ENCODE measurements at regions not wholly inside any gene's neighbourhood (a gene's known extent, or its start where the extent isn't known, plus 50 kb on each side); places are given as distances from the start of the nearest gene placed in this dataset.
"Not testable (repeated sequence)": the region's sequence is repeated elsewhere in the genome, so short reads cannot be mapped to it uniquely, and the experiment has no call there.

GRCh38 chr11:86861810-86862209 lies 61.5 kb downstream of the PRSS23 start:
- DNase-seq (ENCODE audit: low read depth in 2 of 2): peak in 1 of 2 donors; percentile 17

DNA sequence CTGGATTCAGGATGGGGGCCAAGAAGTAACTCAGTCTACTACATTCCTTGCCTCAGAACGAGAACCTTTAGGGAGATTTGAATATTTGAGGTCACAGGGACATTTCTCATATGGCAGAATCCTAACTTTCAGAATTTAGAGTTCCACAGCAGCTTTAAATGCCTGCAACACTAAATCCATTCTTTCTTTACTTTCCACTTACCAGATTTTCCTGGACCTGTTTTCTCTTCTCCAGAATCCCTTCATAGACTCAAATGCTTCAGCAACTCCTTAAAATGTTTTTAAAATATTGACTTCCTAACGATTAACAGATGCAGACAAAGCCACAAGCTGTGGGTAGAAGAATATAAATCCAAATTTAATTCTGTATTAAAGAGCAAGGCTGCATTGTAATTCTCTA lies 63.1 kb downstream of the PRSS23 start:
- no peak for DNase-seq (ENCODE audit: low read depth in 2 of 2)

GRCh38 chr11:86865436-86865835 lies 65.1 kb downstream of the PRSS23 start:
- no peak for DNase-seq (ENCODE audit: low read depth in 2 of 2)

- DNase-seq (ENCODE audit: low read depth in 2 of 2): no peak
Observed at GRCh38 chr11:86869531-86869930, 69.2 kb downstream of the PRSS23 start.

DNA sequence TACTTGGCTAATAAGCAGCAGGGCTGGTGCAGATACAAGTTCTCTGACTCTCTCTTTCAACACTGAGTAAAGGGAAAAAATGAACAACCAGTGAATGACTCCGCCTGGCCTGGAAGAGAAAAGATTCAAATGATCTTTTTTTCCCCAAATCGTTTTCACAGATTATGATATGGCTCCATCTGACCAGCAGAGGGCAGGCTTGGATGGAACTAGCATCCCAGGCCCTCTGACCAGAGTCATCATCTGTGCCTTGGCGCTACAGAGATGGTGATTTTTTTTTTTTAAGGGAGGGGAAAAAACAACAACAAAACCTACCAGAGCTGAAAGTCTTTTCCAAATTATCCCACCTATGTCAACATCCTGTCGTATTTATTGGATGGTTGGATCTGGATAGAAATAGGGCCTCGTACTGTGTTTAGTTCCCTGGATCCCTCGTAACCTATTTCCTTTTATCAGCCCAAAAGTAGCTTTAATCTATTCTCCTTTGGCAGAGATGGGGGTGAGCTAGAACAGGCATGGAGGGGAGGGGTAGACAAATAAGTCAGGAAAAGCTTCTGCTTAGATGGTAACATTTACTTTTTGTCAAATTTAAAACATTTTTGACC lies 69.7 kb downstream of the PRSS23 start:
- DNase-seq (ENCODE audit: low read depth in 2 of 2): peak; percentile 33 to 73

DNA sequence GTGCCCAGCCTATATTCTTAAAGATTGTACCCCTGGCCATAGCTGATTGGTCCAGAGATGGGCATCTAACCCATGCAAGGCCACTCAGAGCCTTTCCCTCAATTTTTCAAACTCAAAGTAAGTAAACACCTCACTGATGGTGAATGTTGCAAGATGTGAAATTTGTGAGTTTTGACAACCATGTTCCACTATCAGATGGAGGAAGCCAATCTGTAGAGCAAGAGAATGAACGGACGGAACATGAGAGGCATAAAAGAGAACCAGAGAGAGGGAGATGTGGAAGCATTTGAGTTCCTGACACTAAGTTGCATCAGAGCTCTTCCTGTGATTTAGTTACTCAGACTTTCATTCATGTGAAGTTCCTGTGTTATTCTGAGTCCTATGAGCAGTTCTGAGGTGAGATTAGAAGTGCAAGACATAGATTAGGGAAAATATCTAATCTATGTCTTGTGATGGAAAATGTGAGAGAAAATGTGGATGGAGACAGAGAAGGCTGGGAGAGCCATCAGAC lies 73.3 kb downstream of the PRSS23 start:
- peak in 1 of 2 donors; percentile 22 for DNase-seq (ENCODE audit: low read depth in 2 of 2)

DNA sequence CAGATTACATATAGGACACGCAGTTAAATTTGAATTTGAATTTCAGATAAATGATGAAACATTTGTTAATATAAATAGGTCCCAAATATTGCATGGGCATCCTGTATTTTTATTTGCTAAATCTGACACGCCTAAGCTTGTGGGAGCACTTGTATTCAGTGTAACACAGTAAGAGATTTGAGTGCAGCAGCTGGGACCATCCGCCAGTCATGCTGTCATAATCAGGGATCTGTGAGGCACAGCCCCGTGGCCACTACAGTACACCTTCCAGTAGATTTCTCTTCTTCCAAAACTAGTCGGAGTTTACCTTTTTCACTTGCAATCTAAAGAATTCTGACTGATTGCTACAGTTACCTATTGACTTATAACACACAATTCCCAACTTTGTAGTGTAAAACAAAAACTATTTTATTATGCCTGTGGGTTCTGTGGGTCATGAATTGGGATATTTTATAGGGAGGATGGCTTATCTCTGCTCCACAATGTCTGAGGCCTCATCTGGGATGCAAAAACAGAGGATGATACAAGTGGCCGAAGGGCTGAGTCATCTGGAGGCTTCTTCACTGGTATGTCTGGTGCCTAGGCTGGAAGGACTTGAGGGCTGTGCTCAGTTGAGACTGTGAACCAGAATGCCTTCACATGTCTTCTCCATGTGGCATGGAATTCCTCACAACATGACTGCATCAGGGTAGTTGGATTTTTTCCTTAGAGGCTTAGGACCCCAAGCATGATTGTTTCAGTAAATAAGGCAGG lies 74.1 kb downstream of the PRSS23 start:
- DNase-seq (ENCODE audit: low read depth in 2 of 2): no peak

DNA sequence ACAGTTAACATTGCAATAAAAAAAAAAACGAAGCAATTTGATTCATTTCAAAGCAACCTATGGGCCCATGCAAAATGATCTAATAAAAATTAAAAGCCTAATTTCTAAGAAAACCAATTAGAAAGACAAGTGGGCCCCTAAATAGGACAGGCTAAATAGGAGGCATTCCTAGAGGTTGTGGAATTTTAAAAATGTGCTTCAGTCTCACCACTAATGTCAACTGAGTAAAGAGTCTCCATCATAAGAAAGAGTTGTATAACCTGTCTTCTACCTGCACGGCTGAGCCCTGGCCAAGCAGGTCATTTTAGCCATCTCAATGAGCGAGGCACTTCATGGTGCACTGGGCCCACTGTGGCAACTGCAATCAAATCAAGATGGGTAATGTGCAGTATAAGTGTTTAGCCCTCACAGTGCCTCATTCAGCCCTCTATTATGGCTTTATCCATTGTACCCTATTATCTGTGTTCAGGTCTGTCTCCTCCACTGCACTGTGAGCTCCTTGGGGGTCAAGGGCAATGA lies 76.4 kb downstream of the PRSS23 start:
- DNase-seq (ENCODE audit: low read depth in 2 of 2): no peak

DNA sequence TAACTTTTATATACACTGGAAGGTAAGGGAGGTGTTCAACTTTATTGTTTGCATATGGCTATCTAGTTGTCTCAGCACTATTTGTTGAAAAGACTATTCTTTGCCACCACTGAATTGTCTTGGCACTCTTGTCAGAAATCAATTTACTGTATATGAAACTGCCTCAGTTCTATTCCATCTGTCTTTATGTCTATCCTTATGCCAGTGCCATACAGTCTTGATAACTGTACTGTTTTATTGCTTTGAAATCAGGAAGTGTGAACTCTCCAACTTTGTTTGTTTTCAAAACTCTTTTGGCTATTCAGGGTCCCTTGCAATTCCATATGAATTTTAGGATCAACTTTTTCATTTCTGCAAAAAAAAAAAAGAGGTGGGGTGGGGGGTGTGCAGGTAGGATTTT lies 77.2 kb downstream of the PRSS23 start:
- no peak for DNase-seq (ENCODE audit: low read depth in 2 of 2)

- DNase-seq (ENCODE audit: low read depth in 2 of 2): not testable (repeated sequence)
Observed at GRCh38 chr11:86879241-86879640, 76.0 kb downstream of the FZD4 start.

GRCh38 chr11:86885311-86885710 lies 69.9 kb downstream of the FZD4 start:
- no peak for DNase-seq (ENCODE audit: low read depth in 2 of 2)

DNA sequence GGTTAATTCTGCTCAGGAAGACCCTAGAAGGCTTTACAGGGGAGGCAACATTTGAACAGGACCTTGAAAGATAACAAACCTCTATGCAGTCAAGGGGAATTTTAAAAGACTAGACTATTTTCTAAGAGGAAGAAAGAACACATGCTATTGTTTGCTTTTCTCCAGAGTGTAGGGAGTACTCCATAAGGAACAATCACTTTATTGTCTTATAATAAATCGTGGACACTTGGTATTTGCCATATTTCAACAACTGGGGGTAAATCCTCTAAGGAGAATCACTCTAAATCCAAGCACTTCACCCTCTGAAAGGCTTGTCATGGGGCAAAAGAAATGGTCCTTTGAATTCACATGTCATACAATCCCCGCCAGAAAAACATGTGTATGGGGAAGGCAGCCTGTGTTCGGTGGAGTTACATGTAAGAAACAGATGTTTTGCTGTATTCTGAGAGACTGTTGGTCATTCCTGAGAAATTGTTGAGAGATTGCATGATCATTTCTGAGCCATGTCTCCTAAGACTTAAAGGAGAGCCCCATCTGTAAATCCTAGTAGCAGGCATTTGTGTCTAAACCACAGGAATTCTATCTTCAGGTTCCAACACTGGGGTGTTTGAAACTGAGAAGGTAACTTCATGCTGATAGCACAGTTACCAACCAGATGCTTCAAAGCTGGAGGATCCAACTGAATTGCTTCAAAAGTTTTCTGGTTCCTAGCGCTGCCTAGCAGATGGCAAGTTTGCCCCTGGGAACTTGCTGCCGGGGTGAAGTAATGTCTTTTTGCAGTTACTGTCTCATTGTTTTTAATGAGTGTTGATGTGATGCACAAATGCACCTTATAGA lies 66.8 kb downstream of the FZD4 start:
- no peak for DNase-seq (ENCODE audit: low read depth in 2 of 2)

GRCh38 chr11:86889001-86889341 lies 66.2 kb downstream of the FZD4 start:
- no peak for DNase-seq (ENCODE audit: low read depth in 2 of 2)

- no peak for DNase-seq (ENCODE audit: low read depth in 2 of 2)
Observed at GRCh38 chr11:86891036-86891435, 64.2 kb downstream of the FZD4 start.

GRCh38 chr11:86893235-86893634 lies 62.0 kb downstream of the FZD4 start:
- DNase-seq (ENCODE audit: low read depth in 2 of 2): no peak
